Fibroblast of lung (primary cell): ENCODE measurements at regions not wholly inside any gene's neighbourhood (a gene's known extent, or its start where the extent isn't known, plus 50 kb on each side); places are given as distances from the start of the nearest gene placed in this dataset.

ENCODE experiments used
- DNase-seq, 2 donors: peaks; one replicate each; pipeline versions ENCODE4 v3.0.0 to v3.0.0-alpha.2; 2010; ENCODE audit warnings: low read depth in 2 of 2
- H2AFZ ChIP-seq: 2 replicates; pipeline ENCODE4 v1.5.1; 2012; ENCODE audit warnings: low read length, control low read depth, inconsistent platforms
- H3K27ac ChIP-seq: 2 replicates; pipeline ENCODE4 v1.5.1; 2011; ENCODE audit warnings: low read length, control low read depth; ENCODE audit not compliant: insufficient read depth
- H3K27me3 ChIP-seq: 2 replicates; pipeline ENCODE4 v1.5.1; 2011; ENCODE audit warnings: mild to moderate bottlenecking, low read length; ENCODE audit not compliant: control insufficient read depth, insufficient read depth
- H3K36me3 ChIP-seq: 2 replicates; pipeline ENCODE4 v1.5.1; 2011; ENCODE audit warnings: low read length; ENCODE audit not compliant: control insufficient read depth, insufficient read depth
- H3K4me1 ChIP-seq: 2 replicates; pipeline ENCODE4 v1.5.1; 2011; ENCODE audit warnings: low read length; ENCODE audit not compliant: control insufficient read depth, insufficient read depth; ENCODE audit errors: extremely low read depth
- H3K4me2 ChIP-seq: 2 replicates; pipeline ENCODE4 v1.5.1; 2011; ENCODE audit warnings: low read length, control low read depth; ENCODE audit not compliant: insufficient read depth; ENCODE audit errors: extremely low read depth
- H3K4me3 ChIP-seq, 4 experiments: fragments of 200-600 bp in 1 of 4; sonication (generic) in 1 of 4; replicated peaks in 1 of 4; 2 replicates each; pipeline ENCODE4 v1.5.1; 2011 to 2016; ENCODE audit warnings: low read length in 4 of 4, low read depth in 3 of 4, mild to moderate bottlenecking in 3 of 4, control low read depth in 2 of 4, inconsistent platforms in 1 of 4, mixed read lengths in 1 of 4; ENCODE audit not compliant: insufficient read depth in 1 of 4; ENCODE audit errors: control extremely low read depth in 1 of 4
- H3K79me2 ChIP-seq: 2 replicates; pipeline ENCODE4 v1.5.1; 2012; ENCODE audit warnings: mild to moderate bottlenecking, low read length, inconsistent platforms; ENCODE audit not compliant: control insufficient read depth, insufficient read depth
- H3K9ac ChIP-seq: 2 replicates; pipeline ENCODE4 v1.5.1; 2011; ENCODE audit warnings: mild to moderate bottlenecking, low read length, control low read depth; ENCODE audit not compliant: insufficient read depth
- H3K9me3 ChIP-seq: 2 replicates; pipeline ENCODE4 v1.5.1; 2012; ENCODE audit warnings: low read depth, low read length; ENCODE audit not compliant: control insufficient read depth, insufficient read depth
- H4K20me1 ChIP-seq: 2 replicates; pipeline ENCODE4 v1.5.1; 2011; ENCODE audit warnings: low read length; ENCODE audit not compliant: control insufficient read depth, insufficient read depth; ENCODE audit errors: extremely low read depth
- CTCF ChIP-seq, 2 donors: IDR thresholded peaks in 1 of 2; conservative IDR thresholded peaks in 1 of 2; 1 replicate in 1 of 2; 2 replicates in 1 of 2; pipeline ENCODE4 v1.5.1; 2011 to 2012; ENCODE audit warnings: low read length in 2 of 2, control low read depth in 1 of 2, inconsistent platforms in 1 of 2, low read depth in 1 of 2, mild to moderate bottlenecking in 1 of 2
- EZH2 ChIP-seq: IDR thresholded peaks from 2 replicates; pipeline ENCODE4 v1.5.1; 2012; ENCODE audit warnings: low read length, control low read depth, mild to moderate bottlenecking; ENCODE audit errors: missing control alignments

- no peak overlapping the region for H3K4me3 ChIP-seq
- H4K20me1 ChIP-seq: no peaks in the 10 kb centered on the region
- no peak for DNase-seq
- H3K9ac ChIP-seq: no peak overlapping the region
- no peaks in the 10 kb centered on the region for H3K9me3 ChIP-seq
- H3K27ac ChIP-seq: no peak overlapping the region
- no peaks in the 10 kb centered on the region for H3K36me3 ChIP-seq
- no peaks in the 10 kb centered on the region for H3K4me1 ChIP-seq
- TF ChIP-seq EZH2: no peak
- no peak for TF ChIP-seq CTCF (conservative IDR thresholded peaks at IDR 0.05 in 1 of 2, IDR thresholded peaks at IDR 0.05 in 1 of 2; ENCODE audit: low read depth in 1 of 2, low read length in 2 of 2)
- no peaks in the 10 kb centered on the region for H3K27me3 ChIP-seq
- H2AFZ ChIP-seq: no peak overlapping the region
- no peaks in the 10 kb centered on the region for H3K79me2 ChIP-seq
- no peak overlapping the region for H3K4me2 ChIP-seq
These were observed 192.7 kb downstream of the LRRC70 start for GRCh38 chr5:62771341-62771740.

- DNase-seq: no peak
- H3K4me2 ChIP-seq: no peak overlapping the region
- no peak for TF ChIP-seq CTCF (conservative IDR thresholded peaks at IDR 0.05 in 1 of 2, IDR thresholded peaks at IDR 0.05 in 1 of 2; ENCODE audit: low read depth in 1 of 2, low read length in 2 of 2)
- no peak for TF ChIP-seq EZH2
- H4K20me1 ChIP-seq: no peaks in the 10 kb centered on the region
- H3K9me3 ChIP-seq: no peaks in the 10 kb centered on the region
- H3K4me1 ChIP-seq: no peaks in the 10 kb centered on the region
- H3K4me3 ChIP-seq: no peak overlapping the region
- H3K79me2 ChIP-seq: no peaks in the 10 kb centered on the region
- no peaks in the 10 kb centered on the region for H3K27me3 ChIP-seq
- no peak overlapping the region for H3K9ac ChIP-seq
- H3K27ac ChIP-seq: no peak overlapping the region
- no peak overlapping the region for H2AFZ ChIP-seq
- no peaks in the 10 kb centered on the region for H3K36me3 ChIP-seq
These were observed 189.0 kb downstream of the LRRC70 start for GRCh38 chr5:62767650-62768049.

GRCh38 chr5:62767077-62767476 is 188.5 kb downstream of the LRRC70 start:
- no peak for TF ChIP-seq EZH2
- no peak for TF ChIP-seq CTCF (conservative IDR thresholded peaks at IDR 0.05 in 1 of 2, IDR thresholded peaks at IDR 0.05 in 1 of 2; ENCODE audit: low read depth in 1 of 2, low read length in 2 of 2)
- no peaks in the 10 kb centered on the region for H3K27me3 ChIP-seq
- H3K4me3 ChIP-seq: no peak overlapping the region
- no peak overlapping the region for H2AFZ ChIP-seq
- no peaks in the 10 kb centered on the region for H3K79me2 ChIP-seq
- no peaks in the 10 kb centered on the region for H3K36me3 ChIP-seq
- DNase-seq: no peak
- no peak overlapping the region for H3K9ac ChIP-seq
- no peak overlapping the region for H3K4me2 ChIP-seq
- H4K20me1 ChIP-seq: no peaks in the 10 kb centered on the region
- H3K4me1 ChIP-seq: no peaks in the 10 kb centered on the region
- H3K27ac ChIP-seq: no peak overlapping the region
- no peaks in the 10 kb centered on the region for H3K9me3 ChIP-seq
